ENCODE measurements at regions not wholly inside any gene's neighbourhood (a gene's known extent, or its start where the extent isn't known, plus 50 kb on each side); places are given as distances from the start of the nearest gene placed in this dataset.

GRCh38 chr6:163786995-163787671, 372.6 kb downstream of the QKI start:
- TF ChIP-seq USF1 (IDR thresholded peaks at IDR 0.05) (no peak), NFIC (IDR thresholded peaks at IDR 0.05) (no peak), TAF1 (IDR thresholded peaks at IDR 0.05; ENCODE audit: low read depth) (no peak)

- TF ChIP-seq TEAD4 (IDR thresholded peaks at IDR 0.05): peak; percentile 54
- peak; percentile 63 for TF ChIP-seq EGR1 (IDR thresholded peaks at IDR 0.05)
- no peak for TF ChIP-seq EP300 (IDR thresholded peaks at IDR 0.05; ENCODE audit: borderline replicate concordance)
These were observed 368.0 kb downstream of the QKI start for GRCh38 chr6:163782436-163783003.

GRCh38 chr6:163780994-163781393, 366.5 kb downstream of the QKI start:
- no peak for TF ChIP-seq TEAD4 (IDR thresholded peaks at IDR 0.05)
- TF ChIP-seq TAF1 (IDR thresholded peaks at IDR 0.05; ENCODE audit: low read depth): no peak; the same call in 1 of the 2 replicates
- TF ChIP-seq NFIC (IDR thresholded peaks at IDR 0.05): peak; percentile 35; the same call in 1 of the 2 replicates
- no peak for TF ChIP-seq YY1 (IDR thresholded peaks at IDR 0.05; ENCODE audit: low read depth)
- peak; percentile 36; the same call in 1 of the 2 replicates for TF ChIP-seq MAX (IDR thresholded peaks at IDR 0.05)
- peak; percentile 45; the same call in 1 of the 2 replicates for TF ChIP-seq EP300 (IDR thresholded peaks at IDR 0.05; ENCODE audit: borderline replicate concordance)
- no peak for TF ChIP-seq REST (IDR thresholded peaks at IDR 0.05; ENCODE audit: low read depth)
- no peak for TF ChIP-seq CREB1 (IDR thresholded peaks at IDR 0.05; ENCODE audit: low read depth)
- no peak for TF ChIP-seq CEBPB (IDR thresholded peaks at IDR 0.05)
- 0 out of 2 replicates have a peak, but pooled peaks have one; percentile 25 for TF ChIP-seq FOXM1 (IDR thresholded peaks at IDR 0.05; ENCODE audit: borderline replicate concordance, low read depth)
- TF ChIP-seq RAD21 (IDR thresholded peaks at IDR 0.05; ENCODE audit: low read depth): no peak
- peak; percentile 84 for TF ChIP-seq TCF12 (IDR thresholded peaks at IDR 0.05; ENCODE audit: low read depth)
- no peak for TF ChIP-seq EGR1 (IDR thresholded peaks at IDR 0.05)
- no peak for TF ChIP-seq USF1 (IDR thresholded peaks at IDR 0.05)
- TF ChIP-seq ZBTB7A (IDR thresholded peaks at IDR 0.05; ENCODE audit: low read depth): no peak

GRCh38 chr6:163779727-163780284, 365.3 kb downstream of the QKI start:
- TF ChIP-seq CEBPB (IDR thresholded peaks at IDR 0.05): no peak
- TF ChIP-seq EGR1 (IDR thresholded peaks at IDR 0.05): no peak
- TF ChIP-seq EP300 (IDR thresholded peaks at IDR 0.05; ENCODE audit: borderline replicate concordance): no peak
- no peak for TF ChIP-seq RAD21 (IDR thresholded peaks at IDR 0.05; ENCODE audit: low read depth)
- no peak for TF ChIP-seq YY1 (IDR thresholded peaks at IDR 0.05; ENCODE audit: low read depth)
- no peak for TF ChIP-seq MAX (IDR thresholded peaks at IDR 0.05)
- no peak for TF ChIP-seq USF1 (IDR thresholded peaks at IDR 0.05)
- TF ChIP-seq TAF1 (IDR thresholded peaks at IDR 0.05; ENCODE audit: low read depth): no peak
- no peak for TF ChIP-seq NFIC (IDR thresholded peaks at IDR 0.05)
- no peak for TF ChIP-seq TEAD4 (IDR thresholded peaks at IDR 0.05)
- no peak for TF ChIP-seq CREB1 (IDR thresholded peaks at IDR 0.05; ENCODE audit: low read depth)
- TF ChIP-seq FOXM1 (IDR thresholded peaks at IDR 0.05; ENCODE audit: borderline replicate concordance, low read depth): no peak
- TF ChIP-seq REST (IDR thresholded peaks at IDR 0.05; ENCODE audit: low read depth): no peak
- TF ChIP-seq TCF12 (IDR thresholded peaks at IDR 0.05; ENCODE audit: low read depth): no peak

GRCh38 chr6:163777716-163778115, 363.2 kb downstream of the QKI start:
- TF ChIP-seq YY1 (IDR thresholded peaks at IDR 0.05; ENCODE audit: low read depth) (no peak), ZBTB7A (IDR thresholded peaks at IDR 0.05; ENCODE audit: low read depth) (no peak), TAF1 (IDR thresholded peaks at IDR 0.05; ENCODE audit: low read depth) (no peak), TCF12 (IDR thresholded peaks at IDR 0.05; ENCODE audit: low read depth) (no peak), FOXM1 (IDR thresholded peaks at IDR 0.05; ENCODE audit: borderline replicate concordance, low read depth) (no peak), CREB1 (IDR thresholded peaks at IDR 0.05; ENCODE audit: low read depth) (no peak), REST (IDR thresholded peaks at IDR 0.05; ENCODE audit: low read depth) (no peak), NFIC (IDR thresholded peaks at IDR 0.05) (no peak), RAD21 (IDR thresholded peaks at IDR 0.05; ENCODE audit: low read depth) (no peak), EGR1 (IDR thresholded peaks at IDR 0.05) (no peak), USF1 (IDR thresholded peaks at IDR 0.05) (no peak), EP300 (IDR thresholded peaks at IDR 0.05; ENCODE audit: borderline replicate concordance) (no peak), TEAD4 (IDR thresholded peaks at IDR 0.05) (no peak), CEBPB (IDR thresholded peaks at IDR 0.05) (no peak)
